BJ (cell line): ENCODE measurements at regions not wholly inside any gene's neighbourhood (a gene's known extent, or its start where the extent isn't known, plus 50 kb on each side); places are given as distances from the start of the nearest gene placed in this dataset.

ENCODE experiments used
- CTCF ChIA-PET: fragments of 350-600 bp; formaldehyde crosslinking; extraction: SDS; loops from one replicate; lab custom pipeline; 2021; ENCODE audit warnings: antibody characterized with exemption, inconsistent platforms; lab: Yijun Ruan, JAX
- POLR2A ChIA-PET: fragments of 300-600 bp; sonication (Branson Sonifier 250); formaldehyde crosslinking; extraction: SDS; loops from one replicate; lab custom pipeline; 2021; ENCODE audit warnings: antibody characterized with exemption; lab: Charles Lee
- DNase-seq: peaks from one replicate; pipeline ENCODE4 v3.0.0-alpha.2; 2011; ENCODE audit warnings: low read depth
- H3K27me3 ChIP-seq: 2 replicates; pipeline ENCODE4 v1.6.0; 2011; ENCODE audit warnings: low read length; ENCODE audit not compliant: control insufficient read depth, insufficient read depth
- H3K36me3 ChIP-seq: 2 replicates; pipeline ENCODE4 v1.5.1; 2011; ENCODE audit warnings: low read length; ENCODE audit not compliant: control insufficient read depth, insufficient read depth
- H3K4me3 ChIP-seq: 2 replicates; pipeline ENCODE4 v1.5.1; 2011; ENCODE audit warnings: low read depth, mild to moderate bottlenecking, control low read depth, low read length
- TF ChIP-seq, protein P1 (sequence below): IDR thresholded peaks from 2 replicates; pipeline ENCODE4 v1.5.1; 2011; ENCODE audit warnings: low read depth, mild to moderate bottlenecking, control low read depth, inconsistent platforms, low read length, moderate library complexity; ENCODE audit not compliant: insufficient read depth

- TF ChIP-seq, protein P1, sequence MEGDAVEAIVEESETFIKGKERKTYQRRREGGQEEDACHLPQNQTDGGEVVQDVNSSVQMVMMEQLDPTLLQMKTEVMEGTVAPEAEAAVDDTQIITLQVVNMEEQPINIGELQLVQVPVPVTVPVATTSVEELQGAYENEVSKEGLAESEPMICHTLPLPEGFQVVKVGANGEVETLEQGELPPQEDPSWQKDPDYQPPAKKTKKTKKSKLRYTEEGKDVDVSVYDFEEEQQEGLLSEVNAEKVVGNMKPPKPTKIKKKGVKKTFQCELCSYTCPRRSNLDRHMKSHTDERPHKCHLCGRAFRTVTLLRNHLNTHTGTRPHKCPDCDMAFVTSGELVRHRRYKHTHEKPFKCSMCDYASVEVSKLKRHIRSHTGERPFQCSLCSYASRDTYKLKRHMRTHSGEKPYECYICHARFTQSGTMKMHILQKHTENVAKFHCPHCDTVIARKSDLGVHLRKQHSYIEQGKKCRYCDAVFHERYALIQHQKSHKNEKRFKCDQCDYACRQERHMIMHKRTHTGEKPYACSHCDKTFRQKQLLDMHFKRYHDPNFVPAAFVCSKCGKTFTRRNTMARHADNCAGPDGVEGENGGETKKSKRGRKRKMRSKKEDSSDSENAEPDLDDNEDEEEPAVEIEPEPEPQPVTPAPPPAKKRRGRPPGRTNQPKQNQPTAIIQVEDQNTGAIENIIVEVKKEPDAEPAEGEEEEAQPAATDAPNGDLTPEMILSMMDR: no peak
- no peak for DNase-seq
- no peaks in the 10 kb centered on the region for H3K36me3 ChIP-seq
- H3K27me3 ChIP-seq: no peaks in the 10 kb centered on the region
- no peak overlapping the region for H3K4me3 ChIP-seq
- CTCF ChIA-PET: interaction anchor here (0.6 to 0.8 kb wide), 2 partner anchors 13 to 1070 kb away, joined by 3 to 5 read pairs; no protein-coding TSS in a partner anchor
- POLR2A ChIA-PET: no interaction called here
Measured at GRCh38 chr10:3530346-3530745, 254.7 kb downstream of the KLF6 start.

DNA sequence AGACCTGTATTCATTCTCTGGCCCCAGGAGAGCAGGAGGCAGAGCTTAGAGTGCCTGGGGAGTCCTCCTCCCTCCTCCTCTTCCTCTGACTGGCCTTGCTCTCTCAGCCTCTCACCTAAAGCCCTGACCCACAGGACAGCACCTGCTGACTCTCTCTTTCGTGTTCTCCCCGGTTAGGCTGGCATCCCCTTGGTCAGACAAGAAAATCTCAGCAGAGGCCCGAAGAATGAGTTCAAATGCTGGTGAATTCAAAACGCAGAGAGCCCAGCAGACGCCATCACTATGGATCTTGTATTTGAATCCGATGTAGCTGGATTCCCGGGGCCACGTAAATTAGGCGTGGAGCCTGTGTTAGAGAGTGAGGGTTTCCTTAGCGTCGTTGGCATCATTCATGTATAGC lies 255.3 kb downstream of the KLF6 start:
- CTCF ChIA-PET: no interaction called here
- TF ChIP-seq, protein P1: no peak
- no peak overlapping the region for H3K4me3 ChIP-seq
- POLR2A ChIA-PET: no interaction called here
- no peaks in the 10 kb centered on the region for H3K36me3 ChIP-seq
- no peaks in the 10 kb centered on the region for H3K27me3 ChIP-seq
- DNase-seq: no peak

DNA sequence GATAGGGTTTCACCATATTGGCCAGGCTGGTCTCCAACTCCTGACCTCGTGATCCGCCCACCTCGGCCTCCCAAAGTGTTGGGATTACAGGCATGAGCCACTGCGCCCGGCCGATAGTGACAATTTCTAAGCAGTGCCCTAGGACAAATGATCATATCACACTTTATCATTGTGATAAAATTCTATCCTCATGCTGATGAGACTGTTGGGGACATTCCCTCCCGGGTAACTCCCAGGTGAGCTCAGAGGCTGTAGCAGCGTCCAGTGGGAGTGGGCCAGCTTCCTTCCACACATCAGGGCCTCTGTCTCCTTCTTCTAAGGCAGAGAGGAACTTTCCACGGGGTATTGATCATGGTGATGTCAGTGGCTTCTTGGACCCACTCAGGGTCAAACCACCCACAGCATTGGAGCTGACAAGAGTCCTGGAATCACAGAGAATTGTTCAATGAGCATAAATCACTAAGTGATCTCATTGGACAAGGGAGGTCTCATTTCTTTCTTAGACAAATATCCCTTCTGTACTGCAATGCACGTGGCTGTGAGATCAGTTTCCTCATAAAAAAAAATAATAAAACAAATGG lies 256.1 kb downstream of the KLF6 start:
- ChIA-PET CTCF (no interaction called here), POLR2A (no interaction called here)
- H3K4me3 ChIP-seq: no peak overlapping the region

DNA sequence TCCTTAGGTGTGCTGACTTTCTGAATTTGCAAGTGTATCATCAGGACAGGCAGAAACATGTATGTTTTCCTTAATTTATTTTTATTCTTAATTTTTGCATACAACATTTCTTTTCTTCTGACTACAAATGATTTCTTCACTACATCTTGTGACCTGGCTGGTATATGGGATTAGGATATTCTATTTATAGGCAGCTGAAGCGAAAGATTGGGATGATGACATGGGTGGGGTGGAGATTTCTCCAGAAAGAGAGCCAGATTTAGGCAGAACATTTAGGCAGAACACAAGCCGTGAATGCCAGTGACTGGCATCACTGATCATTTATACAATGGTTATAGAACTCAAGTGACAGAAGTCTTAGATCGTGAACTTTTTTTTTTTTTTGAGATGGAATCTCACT lies 256.7 kb downstream of the KLF6 start:
- no peak overlapping the region for H3K4me3 ChIP-seq
- CTCF ChIA-PET: no interaction called here

More for the DNA sequence above, 256.1 kb downstream of the KLF6 start:
- Histone ChIP-seq H3K36me3 (no peaks in the 10 kb centered on the region), H3K27me3 (no peaks in the 10 kb centered on the region)
- TF ChIP-seq, protein P1: no peak
- DNase-seq: no peak

DNA sequence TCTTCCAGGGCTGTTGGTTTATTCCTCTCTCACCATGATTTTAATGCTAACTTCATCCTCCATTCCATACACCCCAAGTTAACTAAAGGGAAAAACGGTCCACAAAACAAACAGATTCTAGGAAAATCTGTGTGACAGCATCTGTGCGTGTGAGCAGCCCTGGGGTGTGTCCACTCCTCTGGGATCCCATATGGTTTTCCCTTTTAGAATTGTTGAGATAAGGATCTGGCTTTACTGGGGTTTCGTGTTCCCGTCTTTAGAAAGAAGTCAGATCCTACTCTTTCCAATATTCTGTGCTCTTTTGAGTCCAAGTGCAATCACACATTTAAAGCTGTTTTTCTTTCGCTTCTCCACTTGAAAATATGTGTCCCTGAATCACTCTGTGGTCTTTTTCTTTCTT lies 257.1 kb downstream of the KLF6 start:
- no peaks in the 10 kb centered on the region for H3K27me3 ChIP-seq
- DNase-seq: no peak
- POLR2A ChIA-PET: no interaction called here
- CTCF ChIA-PET: no interaction called here
- H3K36me3 ChIP-seq: no peaks in the 10 kb centered on the region
- H3K4me3 ChIP-seq: no peak overlapping the region
- TF ChIP-seq, protein P1: no peak

More for the DNA sequence above, 256.7 kb downstream of the KLF6 start:
- no peak for DNase-seq
- Histone ChIP-seq H3K27me3 (no peaks in the 10 kb centered on the region), H3K36me3 (no peaks in the 10 kb centered on the region)
- TF ChIP-seq, protein P1: no peak
- POLR2A ChIA-PET: no interaction called here
